Activated naive CD8-positive, alpha-beta T cell treated with anti-CD3 and anti-CD28 coated beads, Interleukin-2, amount 50 U/mL, for 24 hours (primary cell): ENCODE measurements at regions not wholly inside any gene's neighbourhood (a gene's known extent, or its start where the extent isn't known, plus 50 kb on each side); places are given as distances from the start of the nearest gene placed in this dataset.

Experiments
- ATAC-seq: fragments of 150-1000 bp; cut with Tn5 transposase; one replicate; pipeline ENCODE4 v1.10.0; 2021
- DNase-seq: peaks from one replicate; pipeline ENCODE4 v3.0.0; 2021
- H3K27ac Mint-ChIP-seq: one replicate; pipeline ENCODE4 v1.8.0; 2021; ENCODE audit warnings: mild to moderate bottlenecking, mixed read lengths
- H3K27me3 Mint-ChIP-seq: one replicate; pipeline ENCODE4 v1.8.0; 2021; ENCODE audit warnings: mixed read lengths
- H3K36me3 Mint-ChIP-seq: one replicate; pipeline ENCODE4 v1.8.0; 2021; ENCODE audit warnings: low read depth, mixed read lengths
- H3K4me1 Mint-ChIP-seq: one replicate; pipeline ENCODE4 v1.8.0; 2021; ENCODE audit warnings: mixed read lengths
- H3K4me3 Mint-ChIP-seq: one replicate; pipeline ENCODE4 v1.8.0; 2021; ENCODE audit warnings: mild to moderate bottlenecking, moderate library complexity, mixed read lengths
- H3K9me3 Mint-ChIP-seq: one replicate; pipeline ENCODE4 v1.8.0; 2021; ENCODE audit warnings: mixed read lengths

- no peak for ATAC-seq
- DNase-seq = no peak
- Mint-ChIP-seq H3K27ac (no peak overlapping the region), H3K9me3 (no peaks in the 10 kb centered on the region), H3K4me1 (no peaks in the 10 kb centered on the region), H3K36me3 (no peaks in the 10 kb centered on the region), H3K4me3 (no peak overlapping the region), H3K27me3 (no peaks in the 10 kb centered on the region)
These were observed 350.6 kb downstream of the NDFIP2 start for GRCh38 chr13:79831556-79831955.

GRCh38 chr13:79830945-79831344, 350.0 kb downstream of the NDFIP2 start:
- Mint-ChIP-seq H3K27ac (no peak overlapping the region), H3K36me3 (no peaks in the 10 kb centered on the region), H3K27me3 (no peaks in the 10 kb centered on the region), H3K4me3 (no peak overlapping the region), H3K9me3 (no peaks in the 10 kb centered on the region), H3K4me1 (no peaks in the 10 kb centered on the region)
- DNase-seq (no peak), ATAC-seq (no peak)

- DNase-seq = no peak
- Mint-ChIP-seq H3K4me3 (no peak overlapping the region), H3K4me1 (no peaks in the 10 kb centered on the region), H3K27ac (no peak overlapping the region), H3K9me3 (no peaks in the 10 kb centered on the region), H3K27me3 (no peaks in the 10 kb centered on the region), H3K36me3 (no peaks in the 10 kb centered on the region)
- ATAC-seq = no peak
These were observed 349.5 kb downstream of the NDFIP2 start for GRCh38 chr13:79830426-79830825.

- Mint-ChIP-seq H3K27me3 (no peaks in the 10 kb centered on the region), H3K9me3 (no peaks in the 10 kb centered on the region)
- DNase-seq = no peak
These were observed 348.9 kb downstream of the NDFIP2 start for GRCh38 chr13:79829880-79830279.

GRCh38 chr13:79825959-79826358, 345.0 kb downstream of the NDFIP2 start:
- Mint-ChIP-seq H3K4me1 (no peaks in the 10 kb centered on the region), H3K9me3 (no peaks in the 10 kb centered on the region), H3K4me3 (no peak overlapping the region), H3K36me3 (no peaks in the 10 kb centered on the region), H3K27ac (no peak overlapping the region), H3K27me3 (peaks cover 2% of the 10 kb centered on the region)
- ATAC-seq (no peak), DNase-seq (no peak)

More at GRCh38 chr13:79829880-79830279, 348.9 kb downstream of the NDFIP2 start:
- ATAC-seq = no peak
- no peak overlapping the region for H3K4me3 Mint-ChIP-seq
- no peaks in the 10 kb centered on the region for H3K4me1 Mint-ChIP-seq
- no peak overlapping the region for H3K27ac Mint-ChIP-seq
- H3K36me3 Mint-ChIP-seq = no peaks in the 10 kb centered on the region

- DNase-seq = no peak
- H3K4me3 Mint-ChIP-seq = no peak overlapping the region
- ATAC-seq = no peak
- peaks cover 11% of the 10 kb centered on the region for H3K4me1 Mint-ChIP-seq
- H3K27ac Mint-ChIP-seq = no peak overlapping the region
- H3K9me3 Mint-ChIP-seq = no peaks in the 10 kb centered on the region
- no peaks in the 10 kb centered on the region for H3K36me3 Mint-ChIP-seq
- H3K27me3 Mint-ChIP-seq = no peaks in the 10 kb centered on the region
These were observed 334.1 kb downstream of the NDFIP2 start for GRCh38 chr13:79815041-79815440.

- H3K4me3 Mint-ChIP-seq = no peak overlapping the region
- H3K4me1 Mint-ChIP-seq = peaks cover 11% of the 10 kb centered on the region
- H3K9me3 Mint-ChIP-seq = no peaks in the 10 kb centered on the region
- H3K36me3 Mint-ChIP-seq = no peaks in the 10 kb centered on the region
- no peak for ATAC-seq
- no peak overlapping the region for H3K27ac Mint-ChIP-seq
- H3K27me3 Mint-ChIP-seq = no peaks in the 10 kb centered on the region
- no peak for DNase-seq
These were observed 331.3 kb downstream of the NDFIP2 start for GRCh38 chr13:79812070-79812850.

GRCh38 chr13:79811170-79811569, 330.2 kb downstream of the NDFIP2 start:
- Mint-ChIP-seq H3K27ac (no peak overlapping the region), H3K36me3 (no peaks in the 10 kb centered on the region), H3K4me1 (peaks cover 11% of the 10 kb centered on the region), H3K4me3 (no peak overlapping the region), H3K27me3 (no peaks in the 10 kb centered on the region), H3K9me3 (no peaks in the 10 kb centered on the region)
- DNase-seq = no peak
- ATAC-seq = no peak

- Mint-ChIP-seq H3K4me1 (peaks cover 11% of the 10 kb centered on the region), H3K36me3 (no peaks in the 10 kb centered on the region), H3K4me3 (no peak overlapping the region), H3K27me3 (no peaks in the 10 kb centered on the region), H3K9me3 (no peaks in the 10 kb centered on the region), H3K27ac (no peak overlapping the region)
- no peak for ATAC-seq
- no peak for DNase-seq
These were observed 329.7 kb downstream of the NDFIP2 start for GRCh38 chr13:79810669-79811068.

- DNase-seq = no peak
- no peak overlapping the region for H3K4me3 Mint-ChIP-seq
- H3K9me3 Mint-ChIP-seq = no peaks in the 10 kb centered on the region
- H3K27me3 Mint-ChIP-seq = no peaks in the 10 kb centered on the region
- H3K4me1 Mint-ChIP-seq = peaks cover 11% of the 10 kb centered on the region
- no peaks in the 10 kb centered on the region for H3K36me3 Mint-ChIP-seq
- H3K27ac Mint-ChIP-seq = no peak overlapping the region
- ATAC-seq = no peak
These were observed 329.1 kb downstream of the NDFIP2 start for GRCh38 chr13:79810018-79810417.

- Mint-ChIP-seq H3K36me3 (no peaks in the 10 kb centered on the region), H3K4me1 (peaks cover 11% of the 10 kb centered on the region)
These were observed 327.5 kb downstream of the NDFIP2 start for GRCh38 chr13:79808475-79808874.

GRCh38 chr13:79807554-79807953, 326.6 kb downstream of the NDFIP2 start:
- ATAC-seq = no peak
- H3K36me3 Mint-ChIP-seq = no peaks in the 10 kb centered on the region

More at GRCh38 chr13:79808475-79808874, 327.5 kb downstream of the NDFIP2 start:
- Mint-ChIP-seq H3K9me3 (no peaks in the 10 kb centered on the region), H3K27me3 (no peaks in the 10 kb centered on the region), H3K27ac (no peak overlapping the region), H3K4me3 (no peak overlapping the region)
- ATAC-seq (no peak), DNase-seq (no peak)

GRCh38 chr13:79806821-79807220, 325.9 kb downstream of the NDFIP2 start:
- H3K9me3 Mint-ChIP-seq = no peaks in the 10 kb centered on the region
- no peak overlapping the region for H3K27ac Mint-ChIP-seq
- H3K4me3 Mint-ChIP-seq = no peak overlapping the region
- DNase-seq (no peak), ATAC-seq (no peak)
- peaks cover under 1% of the 10 kb centered on the region for H3K4me1 Mint-ChIP-seq
- H3K27me3 Mint-ChIP-seq = no peaks in the 10 kb centered on the region
- no peaks in the 10 kb centered on the region for H3K36me3 Mint-ChIP-seq

More at GRCh38 chr13:79807554-79807953, 326.6 kb downstream of the NDFIP2 start:
- H3K9me3 Mint-ChIP-seq = no peaks in the 10 kb centered on the region
- H3K4me3 Mint-ChIP-seq = no peak overlapping the region
- no peak for DNase-seq
- no peaks in the 10 kb centered on the region for H3K27me3 Mint-ChIP-seq
- H3K4me1 Mint-ChIP-seq = peaks cover 7% of the 10 kb centered on the region
- H3K27ac Mint-ChIP-seq = no peak overlapping the region

GRCh38 chr13:79805317-79805716, 324.4 kb downstream of the NDFIP2 start:
- no peaks in the 10 kb centered on the region for H3K27me3 Mint-ChIP-seq
- no peaks in the 10 kb centered on the region for H3K9me3 Mint-ChIP-seq
- H3K4me3 Mint-ChIP-seq = no peak overlapping the region
- ATAC-seq (no peak), DNase-seq (no peak)
- no peak overlapping the region for H3K27ac Mint-ChIP-seq
- H3K36me3 Mint-ChIP-seq = no peaks in the 10 kb centered on the region
- H3K4me1 Mint-ChIP-seq = no peaks in the 10 kb centered on the region

GRCh38 chr13:79803989-79804388, 323.0 kb downstream of the NDFIP2 start:
- no peak overlapping the region for H3K4me3 Mint-ChIP-seq
- H3K9me3 Mint-ChIP-seq = no peaks in the 10 kb centered on the region
- no peaks in the 10 kb centered on the region for H3K27me3 Mint-ChIP-seq
- ATAC-seq (no peak), DNase-seq (no peak)
- no peaks in the 10 kb centered on the region for H3K4me1 Mint-ChIP-seq
- no peak overlapping the region for H3K27ac Mint-ChIP-seq
- H3K36me3 Mint-ChIP-seq = no peaks in the 10 kb centered on the region

GRCh38 chr13:79803296-79803695, 322.3 kb downstream of the NDFIP2 start:
- no peaks in the 10 kb centered on the region for H3K27me3 Mint-ChIP-seq
- H3K4me3 Mint-ChIP-seq = no peak overlapping the region
- ATAC-seq (no peak), DNase-seq (no peak)
- no peak overlapping the region for H3K27ac Mint-ChIP-seq
- no peaks in the 10 kb centered on the region for H3K9me3 Mint-ChIP-seq
- H3K36me3 Mint-ChIP-seq = no peaks in the 10 kb centered on the region
- H3K4me1 Mint-ChIP-seq = no peaks in the 10 kb centered on the region
